Activated CD4-positive, alpha-beta T cell treated with anti-CD3 and anti-CD28 coated beads, Interleukin-10, Interleukin-2, amounts not matched to agents 100 ng/mL and 50 ng/mL, durations not matched to agents 16 hours and 8 hours (primary cell): ENCODE measurements at regions not wholly inside any gene's neighbourhood (a gene's known extent, or its start where the extent isn't known, plus 50 kb on each side); places are given as distances from the start of the nearest gene placed in this dataset.
"Not testable (repeated sequence)": the region's sequence is repeated elsewhere in the genome, so short reads cannot be mapped to it uniquely, and the experiment has no call there.

Source experiments
- DNase-seq: peaks from one replicate; pipeline ENCODE4 v3.0.0-alpha.2; 2020

DNA sequence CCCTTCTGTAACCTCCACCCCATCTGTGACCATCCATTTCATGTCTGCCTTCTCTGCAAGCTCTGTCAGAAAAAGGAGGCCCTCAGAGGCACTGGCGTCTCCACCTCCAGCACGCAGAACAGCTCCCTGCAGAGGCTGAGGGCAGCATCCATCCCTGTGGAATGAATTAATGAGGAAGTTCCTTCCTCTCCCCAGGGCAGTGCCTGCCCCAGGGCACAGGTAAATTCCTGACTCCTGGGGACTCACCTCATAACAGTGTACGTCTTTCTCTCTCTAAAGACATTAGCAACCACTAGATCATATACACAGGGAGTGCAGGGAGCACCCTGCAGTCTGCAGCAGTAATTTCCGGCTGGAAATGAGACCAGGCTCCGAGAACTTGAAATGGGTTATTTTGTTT is 155.0 kb upstream of the TMEM132C start:
- DNase-seq, result no peak

DNA sequence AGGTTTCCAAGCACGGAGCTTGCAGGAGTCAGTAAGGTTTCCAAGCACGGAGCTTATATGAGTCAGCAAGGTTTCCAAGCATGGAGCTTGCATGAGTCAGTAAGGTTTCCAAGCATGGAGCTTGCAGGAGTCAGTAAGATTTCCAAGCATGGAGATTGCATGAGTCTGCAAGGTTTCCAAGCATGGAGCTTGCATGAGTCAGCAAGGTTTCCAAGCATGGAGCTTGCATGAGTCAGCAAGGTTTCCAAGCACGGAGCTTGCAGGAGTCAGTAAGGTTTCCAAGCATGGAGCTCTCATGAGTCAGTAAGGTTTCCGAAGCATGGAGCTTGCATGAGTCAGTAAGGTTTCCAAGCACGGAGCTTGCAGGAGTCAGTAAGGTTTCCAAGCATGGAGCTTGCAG is 153.7 kb upstream of the TMEM132C start:
- not testable (repeated sequence) for DNase-seq

GRCh38 chr12:128114485-128114884 is 152.5 kb upstream of the TMEM132C start:
- DNase-seq, result no peak

GRCh38 chr12:128116537-128116936 is 150.4 kb upstream of the TMEM132C start:
- no peak for DNase-seq

DNA sequence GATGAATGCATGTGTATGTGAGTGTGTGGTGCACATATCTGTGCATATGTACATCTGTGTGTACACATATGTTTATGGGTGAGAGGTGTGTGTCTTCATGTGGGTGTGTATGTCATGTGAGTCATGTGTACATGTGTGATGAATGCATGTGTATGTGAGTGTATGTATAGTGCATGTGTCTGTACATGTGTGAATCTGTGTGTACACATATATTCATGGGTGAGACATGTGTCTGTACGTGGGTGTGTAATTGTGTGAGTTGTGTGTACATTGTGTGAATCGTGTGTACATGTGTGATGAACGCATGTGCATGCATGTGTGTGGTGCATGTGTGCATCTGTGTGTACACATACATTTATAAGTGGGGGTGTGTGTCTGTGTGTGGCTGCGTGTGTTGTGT is 146.9 kb upstream of the TMEM132C start:
- DNase-seq, result no peak

GRCh38 chr12:128121424-128121823 is 145.5 kb upstream of the TMEM132C start:
- no peak for DNase-seq

DNA sequence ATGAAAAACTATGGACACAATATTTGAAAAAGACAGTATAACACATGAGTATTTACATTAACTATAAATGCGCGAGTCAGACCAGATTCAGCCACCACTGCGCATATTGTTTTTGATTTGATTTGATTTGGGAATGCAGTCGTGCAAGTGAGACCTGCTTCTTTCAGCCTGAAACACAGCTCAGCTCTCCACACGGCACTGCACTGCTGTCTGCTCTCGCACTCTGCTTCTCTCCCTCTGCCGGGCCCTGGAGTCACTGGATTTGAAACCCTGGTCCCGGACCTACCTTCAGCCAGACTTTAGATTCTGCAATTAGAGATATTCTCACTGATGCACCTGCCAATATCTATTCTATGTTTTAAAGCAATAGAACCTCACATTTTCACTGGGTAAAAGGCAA is 143.9 kb upstream of the TMEM132C start:
- no peak for DNase-seq

DNA sequence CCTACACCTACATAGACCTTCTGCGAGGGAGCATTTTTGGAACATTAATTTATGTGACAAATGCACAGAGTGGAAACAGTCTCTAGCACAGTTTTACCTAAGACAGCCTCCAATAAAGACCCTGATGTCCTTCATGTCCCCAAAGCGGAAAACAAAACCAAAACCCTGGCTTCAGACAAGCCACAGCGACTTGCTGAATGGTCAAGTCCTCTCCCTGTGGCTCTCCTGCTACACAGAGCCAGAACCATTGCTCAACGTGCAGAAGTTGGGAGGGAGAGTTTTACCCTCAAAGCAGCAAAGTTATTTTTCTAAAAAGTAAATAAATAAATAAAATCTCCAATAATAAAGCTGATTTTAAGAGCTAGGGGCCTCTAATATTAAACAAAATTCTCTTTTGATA is 135.0 kb upstream of the TMEM132C start:
- DNase-seq, result no peak

GRCh38 chr12:128133321-128134073 is 133.5 kb upstream of the TMEM132C start:
- DNase-seq, result no peak

DNA sequence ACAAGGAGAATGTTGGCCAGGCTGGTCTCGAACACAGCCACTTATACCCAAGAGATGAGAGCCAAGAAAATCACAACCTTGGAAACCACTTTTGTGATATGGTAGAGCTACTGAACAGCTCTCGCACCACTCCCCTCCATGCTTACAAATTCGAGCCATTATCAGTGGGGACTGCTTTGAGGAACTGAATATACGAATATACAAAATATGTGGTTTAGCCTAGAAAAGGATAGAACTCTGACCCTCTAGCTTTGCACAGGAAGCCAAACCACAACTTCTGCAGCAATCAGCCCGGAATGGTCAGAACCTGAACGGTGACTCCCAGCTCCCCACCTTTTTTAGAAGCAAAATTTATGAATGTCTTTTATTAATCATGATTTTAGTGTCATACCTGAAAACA is 129.8 kb upstream of the TMEM132C start:
- no peak for DNase-seq

DNA sequence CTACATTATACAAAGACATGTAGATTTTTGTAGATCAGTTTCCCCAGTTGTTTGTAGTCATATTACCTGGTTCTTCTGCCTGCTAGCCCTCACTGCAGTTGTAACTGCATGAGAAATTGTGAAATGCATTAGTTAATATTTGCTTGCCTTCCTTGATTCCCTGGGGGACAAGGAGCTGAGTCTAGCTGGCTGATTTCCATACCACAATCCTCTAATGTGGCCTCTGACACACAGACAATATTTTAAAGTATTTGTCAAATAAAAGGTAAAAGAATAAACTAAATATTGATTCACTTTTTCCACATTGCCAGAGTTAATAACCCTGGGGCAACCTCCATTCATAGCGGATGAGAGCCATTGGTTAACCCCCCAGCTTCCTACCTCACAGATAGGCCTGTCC is 128.8 kb upstream of the TMEM132C start:
- no peak for DNase-seq

- no peak for DNase-seq
These were observed 126.4 kb upstream of the TMEM132C start for GRCh38 chr12:128140551-128140950.

GRCh38 chr12:128150961-128151360 is 116.0 kb upstream of the TMEM132C start:
- no peak for DNase-seq

DNA sequence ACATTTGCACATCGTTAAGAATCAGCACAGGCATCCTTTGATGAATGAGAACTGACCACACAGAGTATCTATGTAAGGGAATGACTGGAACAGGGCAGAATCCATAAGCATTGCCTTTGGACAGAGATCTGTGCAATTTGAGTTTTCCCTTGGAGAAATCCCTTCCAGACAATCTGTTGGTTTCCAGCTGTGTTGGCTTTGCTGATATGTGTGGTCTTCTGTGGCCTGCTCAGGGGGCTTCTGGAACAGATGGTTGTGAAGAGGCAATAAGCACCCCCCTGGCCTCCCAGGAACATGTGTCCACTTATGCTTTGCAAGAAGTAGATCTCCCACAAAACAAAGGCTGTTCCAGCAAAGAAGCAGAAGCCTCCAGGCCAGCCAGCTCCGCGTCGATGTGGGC is 111.4 kb upstream of the TMEM132C start:
- no peak for DNase-seq

DNA sequence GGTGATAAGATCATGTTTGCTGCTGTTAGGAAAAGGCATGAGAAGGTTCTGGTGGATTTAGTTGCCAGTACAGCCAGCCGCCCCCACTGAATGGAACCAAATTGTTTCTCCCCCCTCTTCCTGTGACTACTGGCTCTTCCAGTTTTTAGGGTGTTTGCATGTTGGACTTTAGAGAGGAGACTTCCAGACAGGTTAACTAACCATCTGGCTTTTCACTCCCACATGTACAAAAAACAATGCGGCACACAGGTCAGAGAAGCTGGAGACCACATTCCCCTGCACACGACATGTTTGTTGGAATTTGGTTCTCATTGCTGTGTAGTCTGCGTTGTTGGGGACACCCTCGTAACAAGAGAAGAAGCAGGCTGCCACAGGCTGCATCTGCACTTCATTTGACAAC is 103.9 kb upstream of the TMEM132C start:
- no peak for DNase-seq

GRCh38 chr12:128164533-128164932 is 102.4 kb upstream of the TMEM132C start:
- DNase-seq, result no peak

- no peak for DNase-seq
These were observed 101.6 kb upstream of the TMEM132C start for GRCh38 chr12:128165387-128165786.

- no peak for DNase-seq
These were observed 98.7 kb upstream of the TMEM132C start for GRCh38 chr12:128168273-128168672.

DNA sequence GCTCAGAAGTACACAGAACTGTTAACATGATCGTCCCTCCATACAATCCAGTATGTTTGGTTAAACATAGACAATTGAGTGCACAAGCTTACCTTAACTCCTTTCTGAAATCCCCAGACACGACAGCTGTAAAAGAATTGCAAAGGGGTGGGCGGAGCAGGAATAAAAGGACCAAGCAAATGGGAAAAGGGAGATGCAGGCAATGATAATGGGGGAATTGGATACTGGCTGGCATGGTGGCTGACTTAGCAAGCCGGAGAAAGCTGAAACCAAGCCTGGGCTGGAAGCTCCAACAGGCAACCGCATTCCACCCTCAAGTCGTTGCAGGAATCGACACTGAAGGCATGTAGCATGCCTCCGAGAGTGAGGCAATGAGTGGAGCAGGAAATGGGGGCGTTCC is 96.8 kb upstream of the TMEM132C start:
- no peak for DNase-seq

DNA sequence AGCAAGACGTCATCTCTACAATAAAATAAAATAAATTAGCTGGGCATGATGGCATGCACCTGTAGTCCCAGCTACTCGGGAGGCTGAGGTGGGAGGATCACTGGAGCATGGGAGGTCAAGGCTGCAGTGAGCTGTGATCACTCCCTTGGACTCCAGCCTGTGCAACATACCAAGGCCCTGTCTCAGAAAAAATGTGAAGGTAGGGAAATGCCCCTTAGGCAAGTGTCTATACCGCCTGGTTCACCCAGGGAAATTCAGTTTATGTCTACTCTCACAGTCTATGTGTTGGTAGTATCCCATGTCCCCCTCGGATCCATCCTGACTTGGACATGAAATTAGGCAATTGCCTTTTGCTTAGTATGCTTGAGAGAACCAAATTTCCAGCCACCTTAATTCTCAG is 88.4 kb upstream of the TMEM132C start:
- no peak for DNase-seq

GRCh38 chr12:128178966-128179365 is 88.0 kb upstream of the TMEM132C start:
- no peak for DNase-seq

DNA sequence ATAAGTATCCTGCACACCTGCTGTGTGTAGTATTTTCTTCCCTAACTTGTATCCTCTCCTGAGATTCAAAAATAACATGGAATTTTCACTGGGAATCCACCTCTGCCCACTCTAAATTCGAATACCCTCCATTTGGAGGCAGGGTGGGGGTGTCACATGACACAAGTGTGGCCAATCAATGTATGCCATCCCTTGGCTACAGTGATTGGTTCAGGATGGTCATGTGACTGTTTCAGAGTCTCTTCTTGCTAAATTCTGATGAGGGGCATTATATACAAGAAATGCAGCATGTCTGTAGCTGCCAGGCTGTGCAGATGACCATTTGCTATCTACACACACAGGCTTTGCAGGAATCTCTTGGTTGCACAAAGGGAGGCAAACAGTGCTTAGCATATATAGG is 86.8 kb upstream of the TMEM132C start:
- DNase-seq, result no peak

- no peak for DNase-seq
These were observed 76.9 kb upstream of the TMEM132C start for GRCh38 chr12:128190052-128190451.

- no peak for DNase-seq
These were observed 76.4 kb upstream of the TMEM132C start for GRCh38 chr12:128190614-128191013.

DNA sequence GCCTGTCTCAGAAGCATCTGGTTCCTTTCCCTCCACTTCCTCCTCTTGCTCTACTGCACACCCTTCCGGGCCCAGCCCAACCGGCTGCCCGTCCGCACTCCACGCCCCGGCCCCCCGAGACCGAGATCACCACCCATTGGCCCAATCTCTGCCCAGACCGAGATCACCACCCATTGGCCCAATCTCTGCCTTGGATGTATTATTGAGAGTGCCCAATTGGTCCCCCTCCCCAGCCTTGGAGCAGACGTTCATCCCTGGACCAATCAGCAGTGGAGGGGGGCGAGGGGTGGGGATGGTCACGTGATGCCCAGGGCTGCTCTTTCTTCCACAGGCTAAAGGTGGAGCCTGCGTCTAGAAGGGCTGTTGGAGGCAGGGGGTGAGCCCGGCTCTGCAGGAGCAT is 75.6 kb upstream of the TMEM132C start:
- DNase-seq, result no peak
